WI38 (cell line): ENCODE measurements at regions not wholly inside any gene's neighbourhood (a gene's known extent, or its start where the extent isn't known, plus 50 kb on each side); places are given as distances from the start of the nearest gene placed in this dataset.

ENCODE experiments used
- H3K4me3 ChIP-seq: 2 replicates; pipeline ENCODE4 v1.5.1; 2011; ENCODE audit warnings: low read depth, mild to moderate bottlenecking, control low read depth, low read length
- CTCF ChIP-seq: IDR thresholded peaks from 2 replicates; pipeline ENCODE4 v1.5.1; 2012; ENCODE audit warnings: low read depth, mild to moderate bottlenecking, control low read depth, low read length

DNA sequence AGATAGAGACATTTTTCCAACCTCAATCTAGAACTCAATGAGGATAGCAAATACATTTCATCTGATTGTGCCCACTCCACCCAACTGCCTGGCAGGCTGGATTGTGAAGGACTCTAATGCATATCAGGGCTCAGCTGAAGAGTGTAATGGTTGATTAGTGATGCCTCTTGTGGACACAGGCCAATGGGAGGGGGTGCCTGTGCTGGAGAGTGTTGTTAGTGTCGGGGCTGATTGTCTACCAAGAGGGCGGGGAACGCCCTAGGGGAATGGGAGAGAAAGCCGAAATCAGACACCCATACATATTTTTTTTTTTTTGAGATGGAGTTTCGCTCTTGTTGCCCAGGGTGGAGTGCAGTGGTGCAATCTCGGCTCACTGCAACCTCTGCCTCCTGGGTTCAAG, 103.7 kb upstream of the SALL4 start:
- no peak for TF ChIP-seq CTCF
- no peak overlapping the region for H3K4me3 ChIP-seq

GRCh38 chr20:51902933-51903332, 100.6 kb upstream of the SALL4 start:
- no peak for TF ChIP-seq CTCF
- H3K4me3 ChIP-seq, result no peak overlapping the region

GRCh38 chr20:51900443-51900842, 98.1 kb upstream of the SALL4 start:
- H3K4me3 ChIP-seq, result no peak overlapping the region
- no peak for TF ChIP-seq CTCF

- no peak for TF ChIP-seq CTCF
- H3K4me3 ChIP-seq, result no peak overlapping the region
These were observed 97.4 kb upstream of the SALL4 start for GRCh38 chr20:51899674-51900073.

- TF ChIP-seq CTCF, result no peak
- no peak overlapping the region for H3K4me3 ChIP-seq
These were observed 96.5 kb upstream of the SALL4 start for GRCh38 chr20:51898788-51899187.

- TF ChIP-seq CTCF, result no peak
- H3K4me3 ChIP-seq, result no peak overlapping the region
These were observed 92.3 kb upstream of the SALL4 start for GRCh38 chr20:51894619-51895018.

DNA sequence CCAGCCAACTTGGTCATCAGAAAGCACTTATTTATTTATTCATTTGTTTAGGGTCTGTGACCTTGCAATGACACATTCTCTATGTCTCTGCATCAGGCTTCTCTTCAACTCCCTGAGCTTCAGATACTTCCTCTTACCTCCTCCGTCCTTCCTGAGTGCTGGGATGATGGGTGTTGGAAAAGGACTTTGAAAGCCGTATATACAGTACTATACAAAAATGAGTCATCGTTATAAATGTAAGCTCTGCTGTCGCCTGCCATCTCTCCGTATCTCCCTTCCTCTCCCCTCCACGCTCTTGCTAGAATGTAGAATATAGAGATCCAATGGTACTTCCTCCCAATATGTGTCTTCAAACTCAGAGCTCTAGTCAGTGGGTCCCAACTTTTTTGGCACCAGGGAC, 91.9 kb upstream of the SALL4 start:
- H3K4me3 ChIP-seq, result no peak overlapping the region
- TF ChIP-seq CTCF, result no peak

GRCh38 chr20:51893723-51894122, 91.4 kb upstream of the SALL4 start:
- no peak for TF ChIP-seq CTCF
- H3K4me3 ChIP-seq, result no peak overlapping the region
